NCI-H345 (cell line): ENCODE measurements at regions not wholly inside any gene's neighbourhood (a gene's known extent, or its start where the extent isn't known, plus 50 kb on each side); places are given as distances from the start of the nearest gene placed in this dataset.

Experiments
- DNase-seq: peaks from one replicate; lab custom pipeline; 2025; lab: John Stamatoyannopoulos, UW

- DNase-seq = no peak
Observed at GRCh38 chr1:22376546-22376945, 75.1 kb upstream of the ZBTB40 start.

DNA sequence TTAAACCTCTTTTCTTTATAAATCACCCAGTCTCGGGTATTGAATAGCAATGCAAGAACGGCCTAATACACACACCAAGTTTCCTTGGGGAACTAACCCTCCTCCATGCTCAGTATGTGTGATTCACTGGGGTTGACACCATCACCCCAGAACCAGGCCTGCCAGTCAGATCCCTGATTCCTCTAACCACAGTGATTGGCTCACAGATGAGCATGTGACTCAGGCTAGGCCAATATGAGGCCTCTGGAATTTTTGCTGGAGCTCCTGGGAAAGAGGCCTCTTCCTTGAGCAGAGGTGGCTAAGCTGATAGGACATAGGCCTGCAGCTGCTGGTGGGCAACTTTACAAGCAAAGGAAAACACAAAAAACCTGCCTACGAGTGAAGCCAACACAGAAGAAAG is 74.7 kb upstream of the ZBTB40 start:
- DNase-seq = no peak

DNA sequence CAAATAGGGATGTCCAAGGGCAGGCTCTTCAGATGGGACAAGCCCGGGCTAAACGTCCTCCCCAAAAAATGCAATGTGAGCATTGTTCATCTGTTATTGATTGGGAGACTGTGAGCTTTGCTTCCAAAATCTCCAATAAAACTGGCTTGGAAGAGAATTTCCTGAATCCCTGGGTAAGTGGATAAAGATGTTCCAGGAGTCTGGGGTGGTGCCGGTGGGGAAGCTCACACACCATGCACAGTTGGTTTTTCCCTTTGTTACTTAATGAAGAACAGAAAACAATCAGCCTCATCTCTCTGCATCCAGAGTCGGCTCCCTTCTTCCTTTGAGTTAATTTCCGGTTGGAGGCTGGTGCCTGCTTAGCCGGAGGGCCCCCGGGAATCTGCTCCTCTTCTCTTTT is 72.1 kb upstream of the ZBTB40 start:
- DNase-seq = no peak

DNA sequence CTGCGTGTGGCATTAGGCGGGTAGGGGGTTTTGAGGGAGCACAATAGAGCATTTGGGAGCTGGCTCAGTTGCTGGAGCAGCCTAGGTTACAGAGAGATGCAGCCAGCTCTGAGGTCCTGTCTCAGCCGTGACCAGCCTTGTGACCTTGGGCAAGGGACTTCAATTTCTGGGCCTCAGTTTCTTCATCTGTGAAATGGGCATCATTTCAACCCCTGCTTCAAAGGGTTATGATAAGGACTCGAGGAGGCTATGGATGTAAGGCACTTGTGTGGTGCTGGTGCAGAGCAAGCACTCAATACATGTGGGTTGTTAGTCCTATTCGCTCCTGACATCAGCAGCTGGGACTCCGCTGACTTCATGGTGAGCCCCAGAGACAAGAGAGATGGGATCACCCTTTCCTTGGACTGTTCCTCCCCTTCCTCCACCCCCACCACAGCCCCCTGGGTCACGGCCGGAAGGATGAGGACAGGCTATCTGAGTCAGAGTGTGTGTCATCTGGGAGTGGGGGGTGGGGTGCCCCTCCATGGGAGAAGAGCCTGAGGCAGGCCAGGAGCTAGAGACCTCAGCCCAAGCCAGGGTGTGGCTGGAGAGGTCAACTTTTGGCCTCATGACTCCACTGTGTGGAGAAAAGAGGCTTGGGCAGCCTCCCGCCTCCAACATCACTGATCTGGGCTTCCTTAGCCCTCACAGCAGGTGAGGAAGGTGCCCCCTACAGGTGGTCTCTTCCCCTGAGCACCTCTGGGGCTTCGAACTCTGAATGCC is 71.4 kb upstream of the ZBTB40 start:
- DNase-seq = no peak

DNA sequence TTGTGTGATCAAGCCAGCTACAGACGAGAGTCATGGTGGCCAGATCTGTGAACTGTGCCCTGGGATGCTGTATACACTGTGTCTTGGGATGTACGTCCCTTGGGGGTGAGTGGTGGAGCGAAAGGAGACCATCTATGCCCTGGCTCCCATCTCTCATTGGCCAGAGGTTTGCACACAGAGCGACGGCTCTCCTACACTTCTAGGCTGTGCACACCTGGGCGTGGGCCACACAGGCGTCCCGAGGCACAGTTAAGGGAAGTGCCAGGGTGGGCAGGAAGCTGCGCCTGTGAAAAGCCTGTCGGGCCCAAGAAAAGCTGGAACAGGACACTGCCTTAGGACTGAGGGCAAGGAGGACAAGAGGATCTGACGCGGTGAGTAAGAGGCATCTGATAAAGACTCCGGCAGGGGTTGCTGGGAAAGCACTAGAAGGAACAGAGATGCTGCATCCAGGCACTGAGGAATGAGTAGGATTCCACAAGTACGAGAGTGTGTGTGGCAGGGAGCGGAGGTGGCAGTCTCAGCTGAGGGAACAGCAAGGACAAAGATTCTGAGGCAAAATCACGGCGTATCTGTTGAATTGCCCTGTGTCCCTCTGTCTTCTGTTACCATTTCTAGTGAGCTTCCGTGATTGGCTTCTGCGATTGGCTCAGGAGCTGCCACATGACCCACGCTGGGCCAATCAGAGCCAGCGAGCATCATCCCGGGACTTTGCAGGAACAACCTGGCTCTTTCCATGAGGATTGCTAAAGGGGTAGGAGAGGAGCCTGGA is 67.9 kb upstream of the ZBTB40 start:
- no peak for DNase-seq

- DNase-seq = no peak
Observed at GRCh38 chr1:22385537-22385936, 66.1 kb upstream of the ZBTB40 start.

DNA sequence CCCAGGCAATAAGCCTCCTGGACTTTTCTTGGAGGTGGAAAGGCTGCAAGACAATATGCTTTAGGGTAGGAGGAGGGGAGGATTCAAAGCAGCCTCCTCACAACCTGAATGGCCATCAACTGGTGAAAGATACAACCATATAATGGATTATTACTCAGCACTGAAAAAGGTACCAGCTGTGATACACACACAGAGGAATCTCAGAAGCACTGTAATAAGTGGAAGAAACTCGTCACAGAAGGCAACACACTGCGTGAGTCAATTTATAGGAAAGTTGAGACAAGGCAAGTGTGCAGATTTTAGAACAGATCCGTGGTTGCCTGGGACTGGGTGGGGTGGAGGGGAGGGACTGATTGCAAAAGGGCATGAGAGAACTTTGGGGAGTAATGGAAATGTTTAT is 64.9 kb upstream of the ZBTB40 start:
- DNase-seq = no peak

DNA sequence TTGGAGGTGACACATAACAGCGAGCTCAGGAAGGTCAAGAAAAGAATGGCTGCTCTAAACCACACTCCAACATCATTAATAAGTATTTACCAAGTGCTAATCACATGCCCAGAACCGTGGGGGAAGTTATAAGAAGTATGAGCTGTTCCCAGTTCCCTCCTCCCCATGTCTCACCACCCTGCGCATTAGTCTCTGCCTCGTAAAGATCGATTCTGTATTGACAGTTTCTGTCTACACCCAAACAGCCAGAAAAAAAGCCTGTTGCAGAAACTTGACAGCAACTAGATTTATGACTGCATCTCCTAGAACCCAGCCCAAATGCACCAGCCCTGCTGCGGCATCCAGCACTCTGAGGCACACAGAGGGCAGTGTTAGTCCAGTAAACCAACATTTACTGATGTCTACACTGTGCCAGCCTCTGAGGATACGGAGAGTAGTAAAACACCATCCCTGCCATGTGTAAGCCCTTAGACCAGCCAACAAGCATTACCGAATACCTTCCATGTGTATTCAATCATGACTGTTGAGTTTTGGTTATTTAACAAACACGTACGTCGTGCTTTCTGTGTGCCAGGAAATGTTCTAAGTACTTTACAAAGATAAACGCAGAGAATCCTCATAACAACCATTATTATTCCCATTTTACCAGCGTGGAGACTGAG is 63.6 kb upstream of the ZBTB40 start:
- no peak for DNase-seq

DNA sequence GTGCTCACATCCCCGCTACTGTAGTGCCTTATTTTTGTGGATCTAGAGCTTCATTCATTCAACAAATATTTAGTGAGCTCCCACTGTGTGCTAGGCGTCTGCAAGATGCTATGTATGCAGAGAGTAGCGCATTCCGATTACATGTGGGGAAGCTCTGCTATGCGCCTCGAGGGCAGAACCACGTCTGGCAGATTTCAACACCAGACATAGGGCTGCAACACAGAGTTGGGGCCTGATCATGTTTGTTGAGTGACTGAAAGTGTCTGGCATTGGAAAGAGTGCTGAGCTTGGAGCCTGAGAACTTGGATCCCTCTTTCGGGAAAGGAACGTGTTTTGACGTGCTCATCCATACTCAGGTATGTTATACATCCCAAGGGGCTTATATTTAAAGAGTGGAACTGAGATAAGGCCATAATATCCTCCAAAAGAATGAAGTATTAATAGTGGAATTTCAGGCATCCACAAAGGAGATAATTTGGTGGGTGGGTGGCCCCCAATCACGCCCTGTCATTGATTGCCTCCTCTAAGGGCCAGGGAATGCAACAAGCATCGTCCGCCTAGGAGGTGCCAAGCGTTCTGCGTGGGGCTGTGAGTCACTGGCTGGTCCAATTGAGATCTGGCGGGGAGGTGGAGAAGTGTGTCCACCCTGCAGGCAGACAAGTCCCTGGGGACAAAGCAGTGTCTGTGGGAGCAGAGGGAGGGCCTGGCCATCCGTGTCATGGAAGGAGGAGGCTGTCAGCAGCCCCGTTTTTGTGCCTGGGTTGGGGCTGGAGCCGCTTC is 62.8 kb upstream of the ZBTB40 start:
- DNase-seq = no peak

GRCh38 chr1:22393587-22393986 is 58.1 kb upstream of the ZBTB40 start:
- DNase-seq = no peak

DNA sequence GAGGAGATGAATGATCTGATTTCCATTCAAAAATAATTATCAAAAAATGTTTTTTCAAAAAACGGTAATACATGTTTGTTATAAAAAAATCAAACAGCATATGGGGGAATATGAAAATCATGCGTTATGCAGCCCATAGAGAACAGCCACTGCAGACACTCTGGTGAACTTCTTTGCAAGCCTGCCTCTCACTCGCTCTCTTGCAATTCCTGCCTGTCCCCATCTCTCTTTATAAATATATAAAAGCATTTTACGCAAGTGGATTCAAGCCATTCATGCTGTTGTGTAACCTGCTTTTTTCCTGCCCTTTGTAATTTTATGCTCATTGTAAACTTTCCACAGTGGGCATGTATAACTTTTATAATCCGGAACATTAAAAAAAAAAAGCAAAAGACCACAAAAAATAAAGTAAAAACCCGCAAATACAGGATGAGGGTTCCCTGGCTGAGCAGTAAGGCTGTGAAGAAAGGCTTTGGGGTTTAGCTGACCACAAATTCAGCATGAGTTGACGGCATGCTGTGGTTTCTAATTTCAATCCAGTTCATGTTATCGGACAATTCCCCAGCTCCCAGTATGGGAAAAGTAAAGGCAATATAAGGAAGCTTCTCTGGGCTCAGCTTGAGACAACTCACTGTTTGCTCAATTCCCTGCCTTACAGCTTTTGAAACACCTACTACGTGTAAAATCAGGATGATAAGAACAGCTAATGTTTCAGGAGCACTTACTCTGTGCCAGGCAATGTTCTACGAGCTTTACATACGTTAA is 52.8 kb upstream of the ZBTB40 start:
- DNase-seq = no peak

GRCh38 chr1:22399421-22400091 is 52.1 kb upstream of the ZBTB40 start:
- DNase-seq = no peak
